Astrocyte (in vitro differentiated cells and primary cell): ENCODE measurements at regions not wholly inside any gene's neighbourhood (a gene's known extent, or its start where the extent isn't known, plus 50 kb on each side); places are given as distances from the start of the nearest gene placed in this dataset.
"Not testable (repeated sequence)": the region's sequence is repeated elsewhere in the genome, so short reads cannot be mapped to it uniquely, and the experiment has no call there.

Experiments used
- DNase-seq: peaks from one replicate; pipeline ENCODE4 v3.0.0-alpha.2; 2010; ENCODE audit warnings: low read depth
- FAIRE-seq: peaks from 2 replicates; lab custom pipeline; 2011; peaks lifted over from hg19 to GRCh38; lab: Jason Lieb, UNC
- H2AFZ ChIP-seq: 2 replicates; pipeline ENCODE4 v1.6.0; 2012; ENCODE audit warnings: low read depth, low read length, inconsistent platforms
- H3K27ac ChIP-seq: 2 replicates; pipeline ENCODE4 v1.5.1; 2011; ENCODE audit warnings: low read depth, low read length, inconsistent platforms
- H3K27me3 ChIP-seq: 2 replicates; pipeline ENCODE4 v1.6.0; 2011; ENCODE audit warnings: low read length, inconsistent platforms; ENCODE audit not compliant: insufficient read depth
- H3K36me3 ChIP-seq: 2 replicates; pipeline ENCODE4 v1.5.1; 2011; ENCODE audit warnings: low read length, inconsistent platforms; ENCODE audit not compliant: insufficient read depth
- H3K4me1 ChIP-seq: 2 replicates; pipeline ENCODE4 v1.5.1; 2011; ENCODE audit warnings: low read length, inconsistent platforms; ENCODE audit not compliant: insufficient read depth
- H3K4me2 ChIP-seq: 2 replicates; pipeline ENCODE4 v1.6.0; 2012; ENCODE audit warnings: low read length, inconsistent platforms
- H3K4me3 ChIP-seq: 2 replicates; pipeline ENCODE4 v1.5.1; 2011; ENCODE audit warnings: low read depth, mild to moderate bottlenecking, low read length, inconsistent platforms; ENCODE audit not compliant: insufficient read depth
- H3K79me2 ChIP-seq: 2 replicates; pipeline ENCODE4 v1.6.0; 2012; ENCODE audit warnings: mild to moderate bottlenecking, low read length, inconsistent platforms; ENCODE audit not compliant: insufficient read depth
- H3K9ac ChIP-seq: 2 replicates; pipeline ENCODE4 v1.6.0; 2012; ENCODE audit warnings: mild to moderate bottlenecking, low read length, inconsistent platforms
- H3K9me3 ChIP-seq: 2 replicates; pipeline ENCODE4 v1.5.1; 2012; ENCODE audit warnings: low read depth, mild to moderate bottlenecking, low read length, inconsistent platforms; ENCODE audit not compliant: insufficient read depth
- H4K20me1 ChIP-seq: 2 replicates; pipeline ENCODE4 v1.6.0; 2012; ENCODE audit warnings: low read length, inconsistent platforms; ENCODE audit not compliant: insufficient read depth
- H3K27ac Mint-ChIP-seq: one replicate; pipeline ENCODE4 v1.8.0; 2021; ENCODE audit warnings: mild to moderate bottlenecking, mixed read lengths; ENCODE audit not compliant: unreplicated experiment
- H3K27me3 Mint-ChIP-seq: one replicate; pipeline ENCODE4 v1.8.0; 2021; ENCODE audit warnings: low read depth, mixed read lengths; ENCODE audit not compliant: unreplicated experiment
- H3K36me3 Mint-ChIP-seq: one replicate; pipeline ENCODE4 v1.8.0; 2021; ENCODE audit warnings: low read depth, mixed read lengths; ENCODE audit not compliant: unreplicated experiment
- H3K4me1 Mint-ChIP-seq: one replicate; pipeline ENCODE4 v1.8.0; 2021; ENCODE audit warnings: low read depth, mixed read lengths; ENCODE audit not compliant: unreplicated experiment
- H3K4me3 Mint-ChIP-seq: one replicate; pipeline ENCODE4 v1.8.0; 2021; ENCODE audit warnings: mild to moderate bottlenecking, moderate library complexity, mixed read lengths; ENCODE audit not compliant: unreplicated experiment
- H3K9me3 Mint-ChIP-seq: one replicate; pipeline ENCODE4 v1.8.0; 2021; ENCODE audit warnings: mild to moderate bottlenecking, mixed read lengths; ENCODE audit not compliant: unreplicated experiment
- CTCF ChIP-seq: IDR thresholded peaks from 2 replicates; pipeline ENCODE4 v1.5.1; 2011; ENCODE audit warnings: low read depth, mild to moderate bottlenecking, inconsistent platforms, low read length, moderate library complexity; ENCODE audit not compliant: insufficient read depth
- EZH2 ChIP-seq: IDR thresholded peaks from 2 replicates; pipeline ENCODE4 v1.6.1; 2012; ENCODE audit warnings: mild to moderate bottlenecking, low read length, inconsistent platforms; ENCODE audit not compliant: insufficient read depth

- H3K27me3 Mint-ChIP-seq, result no peaks in the 10 kb centered on the region
- H3K4me3 ChIP-seq, result no peak overlapping the region
- H3K36me3 ChIP-seq, result no peaks in the 10 kb centered on the region
- H3K79me2 ChIP-seq, result no peaks in the 10 kb centered on the region
- H3K4me1 ChIP-seq, result no peaks in the 10 kb centered on the region
- H3K9me3 Mint-ChIP-seq, result no peaks in the 10 kb centered on the region
- no peaks in the 10 kb centered on the region for H3K4me1 Mint-ChIP-seq
- DNase-seq (no peak), FAIRE-seq (no peak)
- no peak overlapping the region for H3K4me2 ChIP-seq
- no peak overlapping the region for H3K27ac Mint-ChIP-seq
- no peak overlapping the region for H3K9ac ChIP-seq
- H3K4me3 Mint-ChIP-seq, result no peak overlapping the region
- H3K27me3 ChIP-seq, result no peaks in the 10 kb centered on the region
- no peak overlapping the region for H3K27ac ChIP-seq
- no peaks in the 10 kb centered on the region for H3K9me3 ChIP-seq
- H2AFZ ChIP-seq, result no peak overlapping the region
- H4K20me1 ChIP-seq, result no peaks in the 10 kb centered on the region
- H3K36me3 Mint-ChIP-seq, result no peaks in the 10 kb centered on the region
- no peak for TF ChIP-seq EZH2
- TF ChIP-seq CTCF, result no peak
Measured at GRCh38 chr14:49036266-49036665, 549.9 kb downstream of the RPS29 start.

- H3K27ac Mint-ChIP-seq, result no peak overlapping the region
- H3K4me1 ChIP-seq, result no peaks in the 10 kb centered on the region
- H3K4me3 ChIP-seq, result no peak overlapping the region
- no peak for TF ChIP-seq EZH2
- no peak for TF ChIP-seq CTCF
- no peaks in the 10 kb centered on the region for H3K9me3 ChIP-seq
- no peak overlapping the region for H3K4me2 ChIP-seq
- no peaks in the 10 kb centered on the region for H3K79me2 ChIP-seq
- H3K9ac ChIP-seq, result no peak overlapping the region
- H3K36me3 ChIP-seq, result no peaks in the 10 kb centered on the region
- H3K4me3 Mint-ChIP-seq, result no peak overlapping the region
- no peaks in the 10 kb centered on the region for H4K20me1 ChIP-seq
- H2AFZ ChIP-seq, result no peak overlapping the region
- FAIRE-seq, result no peak
- H3K9me3 Mint-ChIP-seq, result no peaks in the 10 kb centered on the region
- H3K4me1 Mint-ChIP-seq, result no peaks in the 10 kb centered on the region
- no peaks in the 10 kb centered on the region for H3K27me3 ChIP-seq
- no peaks in the 10 kb centered on the region for H3K36me3 Mint-ChIP-seq
- no peak for DNase-seq
- H3K27ac ChIP-seq, result no peak overlapping the region
- no peaks in the 10 kb centered on the region for H3K27me3 Mint-ChIP-seq
Measured at GRCh38 chr14:49033131-49033530, 553.0 kb downstream of the RPS29 start.

- H3K4me1 Mint-ChIP-seq, H3K27me3 Mint-ChIP-seq, H3K27me3 ChIP-seq, H3K27ac ChIP-seq, DNase-seq, H3K4me2 ChIP-seq, H3K79me2 ChIP-seq, H2AFZ ChIP-seq, H3K36me3 Mint-ChIP-seq, H3K27ac Mint-ChIP-seq, H3K9me3 Mint-ChIP-seq, H3K9ac ChIP-seq, H3K4me3 ChIP-seq, H3K36me3 ChIP-seq, H3K4me1 ChIP-seq, H3K9me3 ChIP-seq, FAIRE-seq, H4K20me1 ChIP-seq, H3K4me3 Mint-ChIP-seq: not testable (repeated sequence)
Measured at GRCh38 chr14:49031710-49032109, 554.5 kb downstream of the RPS29 start.
